HG03280 (cell line): ENCODE measurements at regions not wholly inside any gene's neighbourhood (a gene's known extent, or its start where the extent isn't known, plus 50 kb on each side); places are given as distances from the start of the nearest gene placed in this dataset.

Experiments
- ATAC-seq: cut with Tn5 transposase; IDR thresholded peaks from one replicate; pipeline ENCODE4 v1.9.1; 2021; ENCODE audit warnings: mild to moderate bottlenecking, moderate library complexity; ENCODE audit not compliant: unreplicated experiment

GRCh38 chr10:131746241-131746711, 154.5 kb upstream of the PPP2R2D start:
- no peak for ATAC-seq

- no peak for ATAC-seq
Observed at GRCh38 chr10:131746785-131747184, 154.0 kb upstream of the PPP2R2D start.

GRCh38 chr10:131747251-131747650, 153.6 kb upstream of the PPP2R2D start:
- no peak for ATAC-seq

- no peak for ATAC-seq
Observed at GRCh38 chr10:131747791-131748190, 153.0 kb upstream of the PPP2R2D start.

- ATAC-seq = no peak
Observed at GRCh38 chr10:131748191-131748590, 152.6 kb upstream of the PPP2R2D start.

- no peak for ATAC-seq
Observed at GRCh38 chr10:131748831-131749766, 151.7 kb upstream of the PPP2R2D start.

GRCh38 chr10:131749767-131750142, 151.1 kb upstream of the PPP2R2D start:
- no peak for ATAC-seq

- no peak for ATAC-seq
Observed at GRCh38 chr10:131750171-131750895, 150.5 kb upstream of the PPP2R2D start.

GRCh38 chr10:131750973-131751826, 149.6 kb upstream of the PPP2R2D start:
- ATAC-seq = no peak

GRCh38 chr10:131751827-131752775, 148.7 kb upstream of the PPP2R2D start:
- ATAC-seq = no peak

GRCh38 chr10:131753336-131753735, 147.5 kb upstream of the PPP2R2D start:
- no peak for ATAC-seq

- ATAC-seq = no peak
Observed at GRCh38 chr10:131755200-131755599, 145.6 kb upstream of the PPP2R2D start.

- ATAC-seq = no peak
Observed at GRCh38 chr10:131757285-131758058, 143.3 kb upstream of the PPP2R2D start.

- no peak for ATAC-seq
Observed at GRCh38 chr10:131758062-131758938, 142.5 kb upstream of the PPP2R2D start.

- no peak for ATAC-seq
Observed at GRCh38 chr10:131758939-131759301, 141.9 kb upstream of the PPP2R2D start.

- no peak for ATAC-seq
Observed at GRCh38 chr10:131759347-131759746, 141.5 kb upstream of the PPP2R2D start.

- no peak for ATAC-seq
Observed at GRCh38 chr10:131760416-131761166, 140.2 kb upstream of the PPP2R2D start.
